Hematopoietic multipotent progenitor cell treated with erythropoietin and hydrocortisone succinate and interleukin-3 and kit ligand, for 15 days (in vitro differentiated cells): ENCODE measurements at regions not wholly inside any gene's neighbourhood (a gene's known extent, or its start where the extent isn't known, plus 50 kb on each side); places are given as distances from the start of the nearest gene placed in this dataset.

Source experiments
- DNase-seq: peaks from one replicate; pipeline ENCODE4 v3.0.0-alpha.2; 2015; ENCODE audit warnings: low spot score

DNA sequence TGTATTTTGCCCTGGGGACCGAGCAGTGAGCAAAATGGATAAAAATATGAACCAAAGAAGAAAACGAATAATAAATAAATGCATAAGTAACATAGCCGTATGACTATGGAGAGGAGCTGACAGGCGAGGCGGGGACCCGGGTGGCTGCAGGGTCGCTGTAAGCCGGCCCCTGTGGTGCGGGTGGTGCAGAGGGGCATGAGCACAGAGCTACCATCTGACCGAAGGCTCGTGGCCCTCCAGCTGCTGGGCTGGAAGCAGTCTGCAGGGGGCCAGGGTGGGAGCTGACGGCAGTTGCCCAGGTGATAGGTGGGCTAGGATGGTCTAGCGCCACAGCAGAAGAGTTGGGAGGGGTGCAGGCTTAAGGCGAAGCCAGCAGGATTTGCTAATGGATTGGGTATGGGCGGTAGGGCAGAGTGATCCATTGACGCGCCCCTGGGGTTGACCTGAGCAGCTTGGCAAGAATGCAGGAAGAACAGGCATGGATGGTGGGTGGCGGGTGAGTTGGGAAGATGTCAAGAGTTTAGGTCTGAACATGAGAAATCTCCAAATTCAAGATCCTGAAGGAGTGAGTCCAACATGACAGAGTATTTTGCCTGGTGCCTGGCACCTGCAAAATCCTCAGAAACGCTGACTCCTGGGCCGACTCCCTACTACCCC, 228.0 kb downstream of the FOXL1 start:
- no peak for DNase-seq

DNA sequence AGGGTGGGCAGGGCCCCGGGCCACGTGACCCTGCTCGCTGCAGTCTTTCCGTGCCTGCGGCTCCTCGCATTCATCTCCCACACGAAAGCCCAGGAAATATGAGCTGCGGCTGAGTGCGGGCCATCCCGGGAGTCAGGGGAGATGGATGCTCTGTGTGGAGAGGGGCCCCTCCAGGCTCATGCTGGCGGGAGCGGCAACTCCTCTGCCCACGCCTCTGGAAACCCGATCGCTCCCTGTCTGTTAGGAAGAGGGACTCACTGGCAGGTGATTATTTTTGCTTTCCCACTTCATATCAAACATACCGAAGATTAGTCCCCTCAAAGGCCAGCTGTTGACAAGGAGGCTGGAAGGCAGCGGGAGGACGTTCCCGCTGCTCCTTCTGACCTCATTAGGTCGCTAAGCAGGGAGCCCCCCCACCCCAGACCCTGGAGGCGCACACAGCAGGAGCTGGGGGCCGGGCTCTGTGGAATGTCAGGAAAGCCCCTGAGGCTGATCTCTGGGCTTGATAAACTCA, 228.5 kb downstream of the FOXL1 start:
- no peak for DNase-seq

GRCh38 chr16:86808863-86809444, 230.6 kb downstream of the FOXL1 start:
- no peak for DNase-seq

DNA sequence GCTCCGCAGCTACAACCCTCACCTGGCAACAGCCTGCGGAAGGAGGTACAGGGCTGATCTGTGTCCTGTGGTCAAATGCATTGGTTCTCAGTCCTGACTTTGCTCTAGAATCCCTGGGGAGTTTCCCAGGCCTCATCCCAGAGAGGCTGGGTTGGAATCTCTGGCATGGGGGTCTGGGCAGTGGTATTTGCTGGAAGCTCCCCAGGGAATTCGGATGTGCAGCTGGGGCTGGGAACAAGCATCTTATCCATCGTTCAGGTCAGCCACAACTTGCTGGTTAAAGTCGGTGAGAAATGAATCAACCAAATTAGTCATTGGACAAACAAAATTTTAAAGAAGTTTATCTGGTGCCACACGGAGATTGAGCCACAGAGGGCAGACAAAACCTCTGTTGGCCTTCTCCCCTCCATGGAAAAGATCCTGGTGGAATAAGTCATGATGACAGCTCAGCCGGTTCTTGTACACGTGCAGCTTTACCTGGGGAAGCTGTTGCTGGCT, 231.2 kb downstream of the FOXL1 start:
- DNase-seq: no peak

DNA sequence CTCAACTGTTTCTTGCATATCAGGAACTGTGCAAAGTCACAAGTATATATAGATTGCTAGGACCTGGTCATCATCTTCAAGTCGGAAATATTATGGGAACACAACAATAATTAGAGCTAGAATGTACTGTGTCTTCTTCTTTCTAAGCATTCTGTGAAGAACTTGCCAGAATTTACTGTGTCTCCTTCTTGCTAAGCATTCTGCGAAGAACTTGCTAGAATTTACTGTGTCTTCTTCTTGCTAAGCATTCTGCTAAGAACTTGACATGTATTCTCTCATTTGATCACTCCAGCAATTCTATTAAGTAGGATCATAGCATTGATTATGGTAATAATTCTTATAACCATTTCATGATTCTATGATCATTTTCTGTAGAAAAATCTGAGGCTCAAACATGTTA, 231.7 kb downstream of the FOXL1 start:
- no peak for DNase-seq

- no peak for DNase-seq
These were observed 234.1 kb downstream of the FOXL1 start for GRCh38 chr16:86812363-86812970.

DNA sequence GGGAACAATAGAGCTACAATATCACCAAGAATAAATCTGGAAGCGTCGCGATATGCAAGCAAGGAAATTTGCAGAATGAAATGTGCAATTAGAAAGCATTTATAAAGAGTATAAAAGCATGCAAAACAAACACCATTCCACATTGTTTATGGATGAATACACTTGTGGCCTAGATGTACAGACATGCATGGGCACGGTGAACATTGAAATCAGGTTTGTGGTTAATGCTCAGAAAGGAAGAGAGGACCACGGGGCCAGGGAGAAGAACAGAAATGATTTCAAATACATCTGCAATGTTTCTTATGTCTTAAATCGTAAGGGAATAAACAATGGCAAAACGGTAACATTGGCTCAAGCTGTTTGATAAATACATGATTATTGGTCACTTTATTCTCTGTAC, 235.9 kb downstream of the FOXL1 start:
- no peak for DNase-seq

DNA sequence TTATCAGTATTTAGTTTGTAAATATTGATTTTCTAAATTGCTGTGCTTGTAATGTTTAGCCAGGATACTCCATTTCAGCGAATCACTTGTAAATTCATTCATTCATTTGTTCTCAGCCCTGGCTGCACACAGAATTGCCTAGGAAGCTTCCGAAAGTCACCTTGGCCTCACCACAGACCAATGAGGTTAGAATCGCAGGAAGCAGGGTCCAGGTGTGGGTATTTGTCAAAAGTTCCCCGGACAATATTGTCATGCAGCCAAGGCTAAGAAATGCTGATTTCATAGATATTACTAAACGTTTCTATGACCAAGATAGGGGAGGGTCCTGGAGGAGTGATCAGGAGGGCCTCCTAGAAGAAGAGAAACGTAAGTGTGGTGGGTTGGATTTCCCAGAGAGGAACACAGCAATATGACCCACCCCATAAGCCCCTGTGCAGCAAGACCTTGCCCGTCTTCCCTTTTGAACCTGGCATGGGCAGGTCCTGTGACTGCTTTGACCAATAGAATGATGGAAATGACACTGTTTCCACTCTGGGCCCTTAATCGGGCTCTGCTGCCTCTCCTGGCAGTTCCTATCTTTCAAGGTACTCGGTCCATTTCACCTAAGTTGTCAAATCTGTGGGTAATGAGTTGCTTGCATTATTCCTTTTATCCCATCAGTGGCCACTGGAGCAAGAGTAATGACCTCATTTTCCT, 238.7 kb downstream of the FOXL1 start:
- no peak for DNase-seq

GRCh38 chr16:86818671-86819532, 240.6 kb downstream of the FOXL1 start:
- no peak for DNase-seq

GRCh38 chr16:86819533-86819892, 241.2 kb downstream of the FOXL1 start:
- DNase-seq: no peak

GRCh38 chr16:86821895-86822294, 243.5 kb downstream of the FOXL1 start:
- DNase-seq: no peak

DNA sequence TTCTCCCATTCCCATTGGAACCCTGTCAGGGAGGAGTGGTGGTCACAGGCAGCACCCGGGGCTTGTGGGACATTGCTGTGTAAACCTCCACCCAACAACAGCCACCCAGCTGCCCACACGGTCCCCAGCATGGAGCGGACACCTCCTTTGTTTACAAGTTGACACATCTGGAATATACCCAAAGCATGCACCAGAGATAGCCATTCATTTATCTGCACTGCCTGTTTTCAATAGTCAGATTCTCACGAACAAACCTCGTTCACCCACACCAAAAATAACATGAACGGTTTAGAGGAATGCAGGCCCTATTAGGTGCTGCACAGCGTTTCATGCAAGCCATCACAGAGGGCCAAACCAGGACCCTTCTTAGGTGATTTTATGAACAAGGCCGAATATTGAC, 244.8 kb downstream of the FOXL1 start:
- no peak for DNase-seq

DNA sequence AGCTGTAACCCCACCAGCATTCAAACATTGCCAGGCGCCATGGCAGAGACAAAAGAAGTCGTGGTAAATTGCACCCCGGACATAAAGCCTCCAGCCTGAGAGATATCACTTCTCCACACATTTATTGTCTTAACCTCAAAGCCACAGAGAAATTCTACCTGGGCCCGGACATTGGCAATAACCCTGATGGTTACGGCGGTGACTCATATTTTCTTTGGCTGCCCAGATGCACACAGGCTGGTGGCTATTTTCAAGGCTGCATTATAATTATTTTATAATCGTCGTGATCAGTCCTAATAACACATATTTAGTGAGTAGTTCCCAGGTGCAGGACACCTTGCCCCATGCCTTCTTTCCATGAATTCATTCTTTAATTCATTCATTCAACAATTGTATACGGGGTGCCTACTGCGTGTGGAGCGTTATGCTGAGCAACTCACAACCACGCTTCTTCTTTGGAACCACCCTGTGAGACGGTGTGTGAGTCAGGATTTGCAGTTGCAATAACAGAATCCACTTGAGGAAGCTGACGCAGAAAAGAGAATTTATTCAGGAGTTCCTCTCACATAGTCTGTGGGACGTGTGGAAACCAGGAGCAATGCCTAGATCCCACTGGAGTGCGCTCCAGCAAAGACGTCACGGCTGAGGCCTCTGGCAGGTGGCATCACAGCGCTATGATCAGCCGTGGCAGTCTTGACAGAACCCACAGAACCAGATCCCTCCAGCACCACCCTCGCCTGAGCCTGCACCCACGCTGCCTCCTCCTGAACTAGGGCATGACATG, 245.7 kb downstream of the FOXL1 start:
- DNase-seq: no peak

- DNase-seq: no peak
These were observed 246.5 kb downstream of the FOXL1 start for GRCh38 chr16:86824751-86825296.

GRCh38 chr16:86825631-86826030, 247.3 kb downstream of the FOXL1 start:
- DNase-seq: no peak

GRCh38 chr16:86826941-86827340, 248.6 kb downstream of the FOXL1 start:
- no peak for DNase-seq

- DNase-seq: no peak
These were observed 249.2 kb downstream of the FOXL1 start for GRCh38 chr16:86827521-86827920.

DNA sequence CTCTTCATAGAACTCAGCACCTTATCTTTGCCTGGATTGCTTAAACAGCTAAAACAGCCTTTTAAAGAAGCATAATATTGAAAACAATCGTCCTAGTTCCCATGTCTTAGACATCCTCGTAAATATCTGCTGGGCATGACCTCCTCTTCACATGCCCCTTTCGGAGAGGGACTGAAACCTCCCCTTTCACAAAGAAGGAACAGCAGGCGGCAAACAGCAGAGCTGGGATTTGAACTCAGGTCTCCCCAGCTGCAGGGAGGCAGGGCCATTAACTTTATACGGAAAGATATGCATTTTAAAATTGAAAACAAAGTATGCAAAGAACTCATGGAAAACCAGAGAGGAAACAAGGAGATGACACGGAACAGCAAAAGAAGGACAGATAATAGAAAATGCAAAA, 249.9 kb downstream of the FOXL1 start:
- DNase-seq: no peak

- DNase-seq: no peak
These were observed 250.3 kb downstream of the FOXL1 start for GRCh38 chr16:86828653-86829052.

DNA sequence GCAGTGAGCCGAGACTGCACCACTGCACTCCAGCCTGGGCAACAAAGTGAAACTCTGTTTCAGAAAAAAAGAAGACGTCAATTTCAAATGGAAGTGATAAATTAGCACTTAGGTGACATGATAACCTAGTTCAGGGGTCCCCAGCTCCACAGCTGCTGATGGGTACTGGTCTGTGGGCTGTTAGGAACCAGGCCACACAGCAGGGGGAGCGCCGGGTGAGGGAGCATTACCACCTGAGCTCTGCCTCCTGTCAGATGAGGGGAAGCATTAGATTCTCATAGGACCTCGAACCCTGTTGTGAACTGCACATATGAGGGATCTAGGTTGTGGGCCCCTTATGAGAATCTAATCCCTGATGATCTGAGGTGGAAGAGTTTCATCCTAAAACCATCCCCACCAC, 253.0 kb downstream of the FOXL1 start:
- DNase-seq: no peak

- no peak for DNase-seq
These were observed 254.8 kb downstream of the FOXL1 start for GRCh38 chr16:86833136-86833535.
